GM12878 (cell line): ENCODE measurements at regions not wholly inside any gene's neighbourhood (a gene's known extent, or its start where the extent isn't known, plus 50 kb on each side); places are given as distances from the start of the nearest gene placed in this dataset.
A peak's percentile ranks its signal among the peaks of the same experiment; 100 is the strongest.

Experiments used
- ATAC-seq: fragments of 200-7000 bp; cut with Tn5 transposase; 3 replicates; pipeline ENCODE4 v1.9.1; 2020; ENCODE audit warnings: mild to moderate bottlenecking, moderate library complexity
- BruUV-seq: library from RNA; stranded (reverse); fragments of 400-500 nt; replicated peaks from 2 replicates; lab custom pipeline; 2021; lab: Mats Ljungman, UMichigan
- CTCF ChIA-PET: fragments of 300-600 bp; sonication (Branson Sonifier 250); formaldehyde crosslinking; extraction: SDS; loops from one replicate; lab custom pipeline; 2021; ENCODE audit warnings: inconsistent platforms; lab: Yijun Ruan, JAX
- POLR2A ChIA-PET: fragments of 350-600 bp; formaldehyde crosslinking; extraction: SDS; loops from one replicate; lab custom pipeline; 2021; ENCODE audit warnings: inconsistent platforms; lab: Charles Lee
- RAD21 ChIA-PET: fragments of 300-600 bp; sonication (Branson Sonifier 250); formaldehyde crosslinking; loops from one replicate; lab custom pipeline; 2023; ENCODE audit warnings: antibody characterized with exemption; ENCODE audit not compliant: unreplicated experiment; lab: Charles Lee
- SMC1A ChIA-PET: fragments of 300-600 bp; sonication (Branson Sonifier 250); formaldehyde crosslinking; loops from one replicate; lab custom pipeline; 2023; ENCODE audit not compliant: unreplicated experiment, uncharacterized antibody; lab: Charles Lee
- DNase-seq: peaks from one replicate; pipeline ENCODE4 v3.0.0-alpha.2; 2011; ENCODE audit warnings: low read depth, low spot score
- FAIRE-seq: peaks from 3 replicates; lab custom pipeline; 2011; peaks lifted over from hg19 to GRCh38; lab: Jason Lieb, UNC
- H2AFZ ChIP-seq: 2 replicates; pipeline ENCODE4 v1.6.0; 2011; ENCODE audit warnings: low read depth, low read length, control low read depth; ENCODE audit not compliant: control insufficient read depth
- H3K27ac ChIP-seq: 2 replicates; pipeline ENCODE4 v1.5.1; 2011; ENCODE audit warnings: control low read depth; ENCODE audit not compliant: control insufficient read depth, insufficient read depth
- H3K27me3 ChIP-seq, 2 experiments: replicated peaks in 1 of 2; 2 replicates each; pipeline versions ENCODE4 v1.6.0 to v1.6.1; 2011; ENCODE audit warnings: low read length in 1 of 2; ENCODE audit not compliant: control insufficient read depth in 2 of 2, insufficient read depth in 2 of 2
- H3K36me3 ChIP-seq, 2 experiments: 2 replicates each; pipeline ENCODE4 v1.5.1; 2011; ENCODE audit warnings: low read length in 1 of 2; ENCODE audit not compliant: control insufficient read depth in 2 of 2, insufficient read depth in 2 of 2
- H3K4me1 ChIP-seq: 2 replicates; pipeline ENCODE4 v1.6.1; 2011; ENCODE audit warnings: mild to moderate bottlenecking, low read length, moderate library complexity, mixed read lengths; ENCODE audit not compliant: control insufficient read depth, insufficient read depth
- H3K4me2 ChIP-seq: 2 replicates; pipeline ENCODE4 v1.6.0; 2011; ENCODE audit warnings: control low read depth; ENCODE audit not compliant: control insufficient read depth, insufficient read depth
- H3K4me3 ChIP-seq: fragments of 200-600 bp; sonication (generic); 2 replicates; pipeline ENCODE4 v1.5.1; 2016
- H3K79me2 ChIP-seq: 2 replicates; pipeline ENCODE4 v1.6.0; 2011; ENCODE audit warnings: low read length; ENCODE audit not compliant: control insufficient read depth, insufficient read depth
- H3K9ac ChIP-seq: 2 replicates; pipeline ENCODE4 v1.8.0; 2011; ENCODE audit warnings: low read length, control low read depth, mixed read lengths; ENCODE audit not compliant: control insufficient read depth, insufficient read depth
- H3K9me3 ChIP-seq: replicated peaks from 3 replicates; pipeline ENCODE4 v1.5.1; 2011; ENCODE audit warnings: mild to moderate bottlenecking, low read length; ENCODE audit not compliant: control insufficient read depth, insufficient read depth
- H4K20me1 ChIP-seq: 2 replicates; pipeline ENCODE4 v1.6.0; 2011; ENCODE audit not compliant: control insufficient read depth, insufficient read depth
- BACH1 ChIP-seq: fragments of 450-650 bp; IDR thresholded peaks from 2 replicates; pipeline ENCODE4 v1.6.1; 2017; ENCODE audit warnings: mild to moderate bottlenecking, borderline replicate concordance
- CBX5 ChIP-seq: sonication (generic); IDR thresholded peaks from 2 replicates; pipeline ENCODE4 v1.6.1; 2016; ENCODE audit warnings: low read depth, moderate library complexity, mild to moderate bottlenecking, inconsistent platforms
- CHD4 ChIP-seq: fragments of 200-600 bp; sonication (generic); IDR thresholded peaks from 2 replicates; pipeline ENCODE4 v1.6.1; 2016; ENCODE audit warnings: mild to moderate bottlenecking
- FOXK2 ChIP-seq: fragments of 450-650 bp; IDR thresholded peaks from 2 replicates; pipeline ENCODE4 v1.6.1; 2017; ENCODE audit warnings: mild to moderate bottlenecking, moderate library complexity
- IKZF1 ChIP-seq: fragments of 450-650 bp; conservative IDR thresholded peaks from 2 replicates; pipeline ENCODE4 v1.6.1; 2017; ENCODE audit warnings: antibody characterized with exemption, mild to moderate bottlenecking
- IRF3 ChIP-seq: fragments of 450-650 bp; IDR thresholded peaks from 2 replicates; pipeline ENCODE4 v1.6.1; 2014; ENCODE audit warnings: mild to moderate bottlenecking
- MEF2B ChIP-seq: fragments of 450-650 bp; IDR thresholded peaks from 2 replicates; pipeline ENCODE4 v1.6.1; 2018; ENCODE audit warnings: mild to moderate bottlenecking, moderate library complexity; ENCODE audit not compliant: partially characterized antibody, poor library complexity, severe bottlenecking
- NR2C2 ChIP-seq: IDR thresholded peaks from 2 replicates; pipeline ENCODE4 v1.6.1; 2011; ENCODE audit warnings: borderline replicate concordance, low read depth; ENCODE audit not compliant: control insufficient read depth, insufficient read length
- PML ChIP-seq: IDR thresholded peaks from 2 replicates; pipeline ENCODE4 v1.6.1; 2012; ENCODE audit warnings: low read length, inconsistent platforms
- RAD21 ChIP-seq: IDR thresholded peaks from 2 replicates; pipeline ENCODE4 v1.6.1; 2011; ENCODE audit warnings: mild to moderate bottlenecking, low read depth, low read length, moderate library complexity; ENCODE audit not compliant: insufficient read depth
- SMC3 ChIP-seq: IDR thresholded peaks from 2 replicates; pipeline ENCODE4 v1.6.1; 2011; ENCODE audit warnings: low read length, improper control_type of control experiment, borderline replicate concordance
- TCF7 ChIP-seq: IDR thresholded peaks from 2 replicates; pipeline ENCODE4 v1.6.1; 2014; ENCODE audit warnings: antibody characterized with exemption, borderline replicate concordance
- WGBS: methylation state at CpG from one replicate; pipeline ENCODE4 v1.1.6; 2016; ENCODE audit warnings: low lambda C conversion rate; ENCODE audit not compliant: insufficient replicate concordance, insufficient coverage; ENCODE audit errors: missing lambda C conversion rate; 5-methylcytosine and 5-hydroxymethylcytosine counted together
- in situ Hi-C: fragments of 300-500 bp; cut with MboI; formaldehyde crosslinking; loops from 9 replicates; pipeline ENCODE4 v1.14.3; 2018; ENCODE audit warnings: mixed read lengths
- intact Hi-C: fragments of 100-400 bp; cut with micrococcal nuclease; formaldehyde crosslinking; loops from one replicate; pipeline ENCODE4 v1.14.2; 2022; ENCODE audit not compliant: unreplicated experiment
- TF ChIP-seq, protein P1 (sequence below), 3 experiments: IDR thresholded peaks in 2 of 3; conservative IDR thresholded peaks in 1 of 3; 2 replicates each; pipeline ENCODE4 v1.5.1; 2011; ENCODE audit warnings: low read depth in 3 of 3, low read length in 3 of 3, mild to moderate bottlenecking in 3 of 3, control low read depth in 2 of 3, moderate library complexity in 2 of 3, inconsistent platforms in 1 of 3, mixed read lengths in 1 of 3; ENCODE audit not compliant: control insufficient read depth in 2 of 3, insufficient read depth in 1 of 3; ENCODE audit errors: extremely low read depth in 1 of 3
- TF ChIP-seq, protein P2 (sequence below): IDR thresholded peaks from 2 replicates; pipeline ENCODE4 v1.6.1; 2011; ENCODE audit warnings: mild to moderate bottlenecking, low read depth, low read length, moderate library complexity; ENCODE audit not compliant: insufficient replicate concordance

- 0 out of 4 replicates have a peak, but pooled peaks cover 0 to 1% of the 10 kb centered on the region in 2 experiments for H3K27me3 ChIP-seq
- H4K20me1 ChIP-seq, result no peaks in the 10 kb centered on the region
- H3K79me2 ChIP-seq, result no peaks in the 10 kb centered on the region
- no peak overlapping the region for H3K9ac ChIP-seq
- no peak overlapping the region for H3K4me3 ChIP-seq
- H3K27ac ChIP-seq, result no peak overlapping the region
- TF ChIP-seq RAD21 (peak; percentile 50), IKZF1 (no peak), IRF3 (no peak), BACH1 (no peak), FOXK2 (no peak), NR2C2 (no peak), SMC3 (peak; percentile 47; the same call in 1 of the 2 replicates), TCF7 (no peak), CBX5 (no peak), CHD4 (no peak), MEF2B (no peak), PML (no peak)
- TF ChIP-seq, protein P1, sequence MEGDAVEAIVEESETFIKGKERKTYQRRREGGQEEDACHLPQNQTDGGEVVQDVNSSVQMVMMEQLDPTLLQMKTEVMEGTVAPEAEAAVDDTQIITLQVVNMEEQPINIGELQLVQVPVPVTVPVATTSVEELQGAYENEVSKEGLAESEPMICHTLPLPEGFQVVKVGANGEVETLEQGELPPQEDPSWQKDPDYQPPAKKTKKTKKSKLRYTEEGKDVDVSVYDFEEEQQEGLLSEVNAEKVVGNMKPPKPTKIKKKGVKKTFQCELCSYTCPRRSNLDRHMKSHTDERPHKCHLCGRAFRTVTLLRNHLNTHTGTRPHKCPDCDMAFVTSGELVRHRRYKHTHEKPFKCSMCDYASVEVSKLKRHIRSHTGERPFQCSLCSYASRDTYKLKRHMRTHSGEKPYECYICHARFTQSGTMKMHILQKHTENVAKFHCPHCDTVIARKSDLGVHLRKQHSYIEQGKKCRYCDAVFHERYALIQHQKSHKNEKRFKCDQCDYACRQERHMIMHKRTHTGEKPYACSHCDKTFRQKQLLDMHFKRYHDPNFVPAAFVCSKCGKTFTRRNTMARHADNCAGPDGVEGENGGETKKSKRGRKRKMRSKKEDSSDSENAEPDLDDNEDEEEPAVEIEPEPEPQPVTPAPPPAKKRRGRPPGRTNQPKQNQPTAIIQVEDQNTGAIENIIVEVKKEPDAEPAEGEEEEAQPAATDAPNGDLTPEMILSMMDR (IDR thresholded peaks at IDR 0.05 in 2 of 3, conservative IDR thresholded peaks at IDR 0.05 in 1 of 3; ENCODE audit: control insufficient read depth in 2 of 3, extremely low read depth in 1 of 3, insufficient read depth in 1 of 3, low read depth in 3 of 3, low read length in 3 of 3), result peak; percentile 35 to 63 (median 44); a peak in 4 of 6 replicates
- TF ChIP-seq, protein P2, sequence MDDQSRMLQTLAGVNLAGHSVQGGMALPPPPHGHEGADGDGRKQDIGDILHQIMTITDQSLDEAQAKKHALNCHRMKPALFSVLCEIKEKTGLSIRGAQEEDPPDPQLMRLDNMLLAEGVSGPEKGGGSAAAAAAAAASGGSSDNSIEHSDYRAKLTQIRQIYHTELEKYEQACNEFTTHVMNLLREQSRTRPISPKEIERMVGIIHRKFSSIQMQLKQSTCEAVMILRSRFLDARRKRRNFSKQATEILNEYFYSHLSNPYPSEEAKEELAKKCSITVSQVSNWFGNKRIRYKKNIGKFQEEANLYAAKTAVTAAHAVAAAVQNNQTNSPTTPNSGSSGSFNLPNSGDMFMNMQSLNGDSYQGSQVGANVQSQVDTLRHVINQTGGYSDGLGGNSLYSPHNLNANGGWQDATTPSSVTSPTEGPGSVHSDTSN, result no peak
- FAIRE-seq (no peak), ATAC-seq (peak; percentile 84), DNase-seq (no peak)
- ChIA-PET SMC1A (interaction anchor here (1.4 kb wide), 2 partner anchors 35 to 112 kb away, joined by 3 to 5 read pairs; no protein-coding TSS in a partner anchor), CTCF (interaction anchor here (0.8 to 2.1 kb wide), 5 partner anchors 16 to 265 kb away, joined by 3 to 14 read pairs (median 4); no protein-coding TSS in a partner anchor), RAD21 (interaction anchor here (1.6 to 1.8 kb wide), 2 partner anchors 12 to 112 kb away, joined by 3 to 5 read pairs; no protein-coding TSS in a partner anchor), POLR2A (no interaction called here)
- H3K36me3 ChIP-seq, result no peaks in the 10 kb centered on the region
- no peak overlapping the region for H3K4me2 ChIP-seq
- intact Hi-C loops, result loop anchor here (2.0 kb wide), 1 partner anchor 112 kb away; no protein-coding TSS in a partner anchor
- BruUV-seq, result no TSS peak
- no peak overlapping the region for H2AFZ ChIP-seq
- H3K4me1 ChIP-seq, result no peaks in the 10 kb centered on the region
- in situ Hi-C loops, result no loop called here
- no peaks in the 10 kb centered on the region for H3K9me3 ChIP-seq
- WGBS, result 0% methylated on average over 1 of the region's 1 CpG
Measured at GRCh38 chr6:101114703-101115102, 233.6 kb upstream of the ASCC3 start.
